B cell (primary cell): ENCODE measurements at regions not wholly inside any gene's neighbourhood (a gene's known extent, or its start where the extent isn't known, plus 50 kb on each side); places are given as distances from the start of the nearest gene placed in this dataset.

ENCODE experiments used
- ATAC-seq: fragments of 200-7000 bp; cut with Tn5 transposase; one replicate; pipeline ENCODE4 v1.10.0; 2021; ENCODE audit warnings: low read depth, mild to moderate bottlenecking, moderate number of reproducible peaks, moderate library complexity
- CTCF ChIA-PET: fragments of 350-600 bp; sonication (Branson Sonifier 250); formaldehyde crosslinking; loops from one replicate; lab custom pipeline; 2021; ENCODE audit warnings: antibody characterized with exemption, inconsistent platforms; lab: Charles Lee
- POLR2A ChIA-PET: fragments of 350-600 bp; sonication (Branson Sonifier 250); formaldehyde crosslinking; loops from one replicate; lab custom pipeline; 2021; ENCODE audit warnings: antibody characterized with exemption; lab: Charles Lee
- DNase-seq: peaks from one replicate; pipeline ENCODE4 v3.0.0; 2013
- H2AFZ ChIP-seq: 2 replicates; pipeline ENCODE4 v1.6.1; 2012; ENCODE audit warnings: mild to moderate bottlenecking, low read depth, low read length; ENCODE audit not compliant: insufficient read depth, poor library complexity, severe bottlenecking
- H3K27ac ChIP-seq, 2 donors: 1 replicate in 1 of 2; 2 replicates in 1 of 2; pipeline ENCODE4 v1.5.1; 2012 to 2013; ENCODE audit warnings: low read length in 2 of 2, mild to moderate bottlenecking in 2 of 2, moderate library complexity in 1 of 2
- H3K27me3 ChIP-seq, 4 experiments: fragments of 200-600 bp in 1 of 4; sonication (generic) in 1 of 4; replicated peaks in 1 of 4; 1 replicate in 2 of 4; 2 replicates in 2 of 4; pipeline versions ENCODE4 v1.6.1 to v1.7.0; 2013 to 2016; ENCODE audit warnings: low read length in 3 of 4, mild to moderate bottlenecking in 2 of 4, mixed read lengths in 1 of 4, moderate library complexity in 1 of 4; ENCODE audit not compliant: insufficient read depth in 4 of 4, control insufficient read depth in 3 of 4; ENCODE audit errors: control extremely low read depth in 1 of 4
- H3K36me3 ChIP-seq, 2 experiments: replicated peaks in 1 of 2; 1 replicate in 1 of 2; 2 replicates in 1 of 2; pipeline versions ENCODE4 v1.6.1 to v1.7.1; 2013; ENCODE audit warnings: low read length in 1 of 2; ENCODE audit not compliant: insufficient read depth in 2 of 2, control insufficient read depth in 1 of 2; ENCODE audit errors: control extremely low read depth in 1 of 2, extremely low read depth in 1 of 2
- H3K4me1 ChIP-seq, 2 donors: fragments of 200-600 bp in 1 of 2; sonication (generic) in 1 of 2; 1 replicate in 1 of 2; 2 replicates in 1 of 2; pipeline versions ENCODE4 v1.5.1 to v1.6.1; 2013 to 2017; ENCODE audit warnings: low read length in 2 of 2; ENCODE audit not compliant: control insufficient read depth in 2 of 2, insufficient read depth in 2 of 2
- H3K4me2 ChIP-seq: replicated peaks from 2 replicates; pipeline ENCODE3; 2012; ENCODE audit warnings: mild to moderate bottlenecking, low read depth, low read length; ENCODE audit not compliant: poor library complexity, severe bottlenecking
- H3K4me3 ChIP-seq, 5 experiments: fragments of 200-600 bp in 1 of 5; sonication (generic) in 1 of 5; 1 replicate in 3 of 5; 2 replicates in 2 of 5; pipeline versions ENCODE4 v1.5.1 to v1.7.0; 2011 to 2016; ENCODE audit warnings: low read length in 4 of 5, mild to moderate bottlenecking in 4 of 5, low read depth in 2 of 5, control low read depth in 1 of 5, moderate library complexity in 1 of 5; ENCODE audit not compliant: insufficient read depth in 1 of 5; ENCODE audit errors: control extremely low read depth in 1 of 5, extremely low read depth in 1 of 5
- H3K79me2 ChIP-seq: fragments of 200-600 bp; sonication (generic); one replicate; pipeline ENCODE4 v1.6.0; 2016; ENCODE audit warnings: low read length; ENCODE audit not compliant: control insufficient read depth, insufficient read depth
- H3K9ac ChIP-seq: fragments of 200-600 bp; sonication (generic); 2 replicates; pipeline ENCODE4 v1.6.1; 2017; ENCODE audit warnings: mild to moderate bottlenecking, low read length, moderate library complexity
- H3K9me3 ChIP-seq, 3 donors: one replicate each; pipeline versions ENCODE4 v1.6.1 to v1.7.1; 2013; ENCODE audit warnings: low read length in 2 of 3; ENCODE audit not compliant: control insufficient read depth in 2 of 3, insufficient read depth in 1 of 3; ENCODE audit errors: control extremely low read depth in 1 of 3
- H4K20me1 ChIP-seq: 2 replicates; pipeline ENCODE4 v1.6.0; 2012; ENCODE audit warnings: mild to moderate bottlenecking, low read length; ENCODE audit not compliant: insufficient read depth, control insufficient read depth, poor library complexity, severe bottlenecking
- H3K27ac Mint-ChIP-seq: one replicate; pipeline ENCODE4 v1.8.0; 2021; ENCODE audit warnings: mixed read lengths
- H3K27me3 Mint-ChIP-seq: one replicate; pipeline ENCODE4 v1.8.0; 2021; ENCODE audit warnings: mixed read lengths
- H3K4me1 Mint-ChIP-seq: one replicate; pipeline ENCODE4 v1.8.0; 2021; ENCODE audit warnings: mixed read lengths
- H3K4me3 Mint-ChIP-seq: one replicate; pipeline ENCODE4 v1.8.0; 2021; ENCODE audit warnings: mixed read lengths
- H3K9me3 Mint-ChIP-seq: one replicate; pipeline ENCODE4 v1.8.0; 2022; ENCODE audit warnings: mixed read lengths; ENCODE audit not compliant: insufficient read depth
- EZH2 ChIP-seq: IDR thresholded peaks from 2 replicates; pipeline ENCODE4 v1.6.1; 2012; ENCODE audit warnings: borderline replicate concordance, low read depth, mild to moderate bottlenecking, moderate library complexity, low read length; ENCODE audit not compliant: insufficient read depth, poor library complexity, severe bottlenecking
- WGBS: methylation state at CpG from one replicate; pipeline ENCODE4 v1.1.5; 2013; ENCODE audit warnings: missing lambda C conversion rate; ENCODE audit not compliant: insufficient coverage; 5-methylcytosine and 5-hydroxymethylcytosine counted together
- intact Hi-C: fragments of 100-400 bp; cut with micrococcal nuclease; formaldehyde crosslinking; loops from one replicate; pipeline ENCODE4 v1.10.0; 2022
- TF ChIP-seq, protein P1 (sequence below): fragments of 200-600 bp; IDR thresholded peaks from one replicate; pipeline ENCODE4 v1.8.0; 2022; ENCODE audit warnings: antibody characterized with exemption, mild to moderate bottlenecking

GRCh38 chr2:8031370-8031769, 650.5 kb upstream of the ID2 start:
- no peak for ATAC-seq
- Histone ChIP-seq H3K27me3 (no peaks in the 10 kb centered on the region), H3K4me1 (no peaks in the 10 kb centered on the region), H4K20me1 (no peaks in the 10 kb centered on the region), H3K4me2 (no peak overlapping the region), H2AFZ (no peak overlapping the region), H3K9me3 (no peaks in the 10 kb centered on the region), H3K36me3 (no peaks in the 10 kb centered on the region), H3K4me3 (no peak overlapping the region), H3K9ac (no peak overlapping the region), H3K79me2 (no peaks in the 10 kb centered on the region), H3K27ac (no peak overlapping the region)
- H3K4me1 Mint-ChIP-seq = no peaks in the 10 kb centered on the region
- H3K27ac Mint-ChIP-seq = no peak overlapping the region
- ChIA-PET CTCF (no interaction called here), POLR2A (no interaction called here)
- intact Hi-C loops = no loop called here
- DNase-seq = no peak
- H3K4me3 Mint-ChIP-seq = no peak overlapping the region
- 96% methylated on average over 4 of the region's 4 CpGs for WGBS
- H3K9me3 Mint-ChIP-seq = no peaks in the 10 kb centered on the region
- peaks cover 24% of the 10 kb centered on the region for H3K27me3 Mint-ChIP-seq
- TF ChIP-seq EZH2 = no peak
- TF ChIP-seq, protein P1, sequence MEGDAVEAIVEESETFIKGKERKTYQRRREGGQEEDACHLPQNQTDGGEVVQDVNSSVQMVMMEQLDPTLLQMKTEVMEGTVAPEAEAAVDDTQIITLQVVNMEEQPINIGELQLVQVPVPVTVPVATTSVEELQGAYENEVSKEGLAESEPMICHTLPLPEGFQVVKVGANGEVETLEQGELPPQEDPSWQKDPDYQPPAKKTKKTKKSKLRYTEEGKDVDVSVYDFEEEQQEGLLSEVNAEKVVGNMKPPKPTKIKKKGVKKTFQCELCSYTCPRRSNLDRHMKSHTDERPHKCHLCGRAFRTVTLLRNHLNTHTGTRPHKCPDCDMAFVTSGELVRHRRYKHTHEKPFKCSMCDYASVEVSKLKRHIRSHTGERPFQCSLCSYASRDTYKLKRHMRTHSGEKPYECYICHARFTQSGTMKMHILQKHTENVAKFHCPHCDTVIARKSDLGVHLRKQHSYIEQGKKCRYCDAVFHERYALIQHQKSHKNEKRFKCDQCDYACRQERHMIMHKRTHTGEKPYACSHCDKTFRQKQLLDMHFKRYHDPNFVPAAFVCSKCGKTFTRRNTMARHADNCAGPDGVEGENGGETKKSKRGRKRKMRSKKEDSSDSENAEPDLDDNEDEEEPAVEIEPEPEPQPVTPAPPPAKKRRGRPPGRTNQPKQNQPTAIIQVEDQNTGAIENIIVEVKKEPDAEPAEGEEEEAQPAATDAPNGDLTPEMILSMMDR = no peak

DNA sequence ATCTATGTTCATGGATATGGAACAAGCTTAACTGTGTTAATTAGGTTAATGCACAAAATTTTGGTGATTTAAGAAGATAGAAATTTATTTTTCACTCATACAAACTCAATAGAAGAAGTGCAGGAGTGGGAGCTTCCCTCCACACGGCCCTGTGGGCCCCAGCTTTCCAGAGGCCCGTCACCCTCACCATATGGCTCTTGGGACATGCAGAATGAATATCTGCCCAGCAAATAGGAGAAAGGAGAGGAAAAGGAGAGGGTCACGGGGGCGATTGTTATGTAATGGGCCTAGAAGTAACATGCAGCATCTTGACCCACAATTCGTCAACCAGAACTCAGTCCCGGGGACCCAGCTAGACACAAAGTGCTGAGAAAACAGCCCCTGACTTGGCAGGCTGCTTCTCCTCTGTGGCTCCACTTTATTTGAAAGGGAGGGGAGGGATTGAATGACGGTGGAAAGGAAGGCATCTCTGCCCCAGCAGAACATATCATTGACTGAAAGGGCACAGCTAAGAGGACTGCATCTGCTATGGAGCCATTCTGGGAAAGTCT, 648.2 kb upstream of the ID2 start:
- no peaks in the 10 kb centered on the region for H3K4me1 Mint-ChIP-seq

More for the DNA sequence above, 648.2 kb upstream of the ID2 start:
- H3K79me2 ChIP-seq = no peaks in the 10 kb centered on the region
- TF ChIP-seq, protein P1 = no peak
- TF ChIP-seq EZH2 = no peak
- no peak overlapping the region for H2AFZ ChIP-seq
- 94% methylated on average over 5 of the region's 7 CpGs for WGBS
- H3K9me3 ChIP-seq = peaks cover 0 to 2% (median 0%) of the 10 kb centered on the region in 3 donors
- no peaks in the 10 kb centered on the region for H3K27me3 ChIP-seq
- no peak overlapping the region for H3K27ac ChIP-seq
- H3K4me2 ChIP-seq = no peak overlapping the region
- H3K9ac ChIP-seq = no peak overlapping the region
- ATAC-seq (no peak), DNase-seq (no peak)
- H3K36me3 ChIP-seq = no peaks in the 10 kb centered on the region
- peaks cover 28% of the 10 kb centered on the region for H3K27me3 Mint-ChIP-seq
- no peaks in the 10 kb centered on the region for H3K9me3 Mint-ChIP-seq
- no peak overlapping the region for H3K27ac Mint-ChIP-seq
- no peaks in the 10 kb centered on the region for H4K20me1 ChIP-seq
- ChIA-PET POLR2A (no interaction called here), CTCF (no interaction called here)
- H3K4me3 ChIP-seq = no peak overlapping the region
- intact Hi-C loops = no loop called here
- no peak overlapping the region for H3K4me3 Mint-ChIP-seq
- H3K4me1 ChIP-seq = no peaks in the 10 kb centered on the region
